Ovary (tissue), 3 donors: ENCODE measurements at regions not wholly inside any gene's neighbourhood (a gene's known extent, or its start where the extent isn't known, plus 50 kb on each side); places are given as distances from the start of the nearest gene placed in this dataset.

ENCODE experiments used
- POLR2A ChIP-seq: fragments of 450-650 bp; IDR thresholded peaks from one replicate; pipeline ENCODE4 v1.6.1; 2017; ENCODE audit warnings: antibody characterized with exemption, mild to moderate bottlenecking, moderate library complexity
- TF ChIP-seq, protein P1 (sequence below), 3 donors: fragments of 450-650 bp in 2 of 3; fragments of 200-600 bp in 1 of 3; IDR thresholded peaks; one replicate each; pipeline versions ENCODE4 v1.5.1 to v1.8.0; 2016 to 2022; ENCODE audit warnings: antibody characterized with exemption in 3 of 3, mild to moderate bottlenecking in 1 of 3
- donor health status: DM: no; HTN: no; CAD: no.

DNA sequence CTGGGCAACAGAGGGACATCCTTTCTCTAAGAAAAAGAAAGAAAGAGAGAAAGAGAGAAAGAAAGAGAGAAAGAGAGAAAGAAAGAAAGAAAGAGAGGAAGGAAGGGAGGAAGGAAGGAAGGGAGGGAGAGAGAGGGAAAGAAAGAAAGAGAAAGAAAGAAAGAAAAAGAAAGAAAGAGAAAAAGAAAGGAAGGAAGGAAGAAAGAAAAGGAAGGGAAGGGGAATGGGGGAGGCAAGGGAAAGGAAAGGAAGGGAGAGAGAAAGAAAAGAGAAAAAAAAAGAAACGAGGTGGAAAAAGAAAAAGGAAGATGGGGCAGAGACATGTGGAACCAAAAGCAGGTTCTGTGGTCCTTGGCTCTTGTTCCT is 82.9 kb upstream of the SMNDC1 start:
- TF ChIP-seq, protein P1, sequence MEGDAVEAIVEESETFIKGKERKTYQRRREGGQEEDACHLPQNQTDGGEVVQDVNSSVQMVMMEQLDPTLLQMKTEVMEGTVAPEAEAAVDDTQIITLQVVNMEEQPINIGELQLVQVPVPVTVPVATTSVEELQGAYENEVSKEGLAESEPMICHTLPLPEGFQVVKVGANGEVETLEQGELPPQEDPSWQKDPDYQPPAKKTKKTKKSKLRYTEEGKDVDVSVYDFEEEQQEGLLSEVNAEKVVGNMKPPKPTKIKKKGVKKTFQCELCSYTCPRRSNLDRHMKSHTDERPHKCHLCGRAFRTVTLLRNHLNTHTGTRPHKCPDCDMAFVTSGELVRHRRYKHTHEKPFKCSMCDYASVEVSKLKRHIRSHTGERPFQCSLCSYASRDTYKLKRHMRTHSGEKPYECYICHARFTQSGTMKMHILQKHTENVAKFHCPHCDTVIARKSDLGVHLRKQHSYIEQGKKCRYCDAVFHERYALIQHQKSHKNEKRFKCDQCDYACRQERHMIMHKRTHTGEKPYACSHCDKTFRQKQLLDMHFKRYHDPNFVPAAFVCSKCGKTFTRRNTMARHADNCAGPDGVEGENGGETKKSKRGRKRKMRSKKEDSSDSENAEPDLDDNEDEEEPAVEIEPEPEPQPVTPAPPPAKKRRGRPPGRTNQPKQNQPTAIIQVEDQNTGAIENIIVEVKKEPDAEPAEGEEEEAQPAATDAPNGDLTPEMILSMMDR (IDR thresholded peaks at IDR 0.05): no peak
- TF ChIP-seq POLR2A: no peak
